ENCODE measurements at regions not wholly inside any gene's neighbourhood (a gene's known extent, or its start where the extent isn't known, plus 50 kb on each side); places are given as distances from the start of the nearest gene placed in this dataset.

- H3K4me1 ChIP-seq (ENCODE audit: control insufficient read depth, insufficient read depth, low read length): no peaks in the 10 kb centered on the region
- H3K27ac ChIP-seq (ENCODE audit: low read length): no peak overlapping the region
- DNase-seq (ENCODE audit: low read depth, low spot score): no peak
- peaks cover 13% of the 10 kb centered on the region for H3K27me3 ChIP-seq (ENCODE audit: control insufficient read depth, insufficient read depth, low read length)
- ATAC-seq: no peak
- no peaks in the 10 kb centered on the region for H3K9me3 ChIP-seq (ENCODE audit: control insufficient read depth, insufficient read depth, low read depth, low read length)
- in situ Hi-C loops (cut with HindIII; ENCODE audit: low pct_unique_long_range_greater_than_20kb, low sequenced_read_pairs) (no loop called here), intact Hi-C loops (cut with micrococcal nuclease; ENCODE audit: unreplicated experiment) (no loop called here)
- BruUV-seq (replicated peaks): no TSS peak
- ChIA-PET CTCF (no interaction called here), POLR2A (no interaction called here)
- H3K36me3 ChIP-seq (ENCODE audit: control insufficient read depth, insufficient read depth, low read length): no peaks in the 10 kb centered on the region
- no peak for TF ChIP-seq POLR2AphosphoS5 (IDR thresholded peaks at IDR 0.05; ENCODE audit: low read depth, low read length)
- TF ChIP-seq TCF7L2 (IDR thresholded peaks at IDR 0.05; ENCODE audit: low read depth, low read length): no peak
- TF ChIP-seq, protein P1, sequence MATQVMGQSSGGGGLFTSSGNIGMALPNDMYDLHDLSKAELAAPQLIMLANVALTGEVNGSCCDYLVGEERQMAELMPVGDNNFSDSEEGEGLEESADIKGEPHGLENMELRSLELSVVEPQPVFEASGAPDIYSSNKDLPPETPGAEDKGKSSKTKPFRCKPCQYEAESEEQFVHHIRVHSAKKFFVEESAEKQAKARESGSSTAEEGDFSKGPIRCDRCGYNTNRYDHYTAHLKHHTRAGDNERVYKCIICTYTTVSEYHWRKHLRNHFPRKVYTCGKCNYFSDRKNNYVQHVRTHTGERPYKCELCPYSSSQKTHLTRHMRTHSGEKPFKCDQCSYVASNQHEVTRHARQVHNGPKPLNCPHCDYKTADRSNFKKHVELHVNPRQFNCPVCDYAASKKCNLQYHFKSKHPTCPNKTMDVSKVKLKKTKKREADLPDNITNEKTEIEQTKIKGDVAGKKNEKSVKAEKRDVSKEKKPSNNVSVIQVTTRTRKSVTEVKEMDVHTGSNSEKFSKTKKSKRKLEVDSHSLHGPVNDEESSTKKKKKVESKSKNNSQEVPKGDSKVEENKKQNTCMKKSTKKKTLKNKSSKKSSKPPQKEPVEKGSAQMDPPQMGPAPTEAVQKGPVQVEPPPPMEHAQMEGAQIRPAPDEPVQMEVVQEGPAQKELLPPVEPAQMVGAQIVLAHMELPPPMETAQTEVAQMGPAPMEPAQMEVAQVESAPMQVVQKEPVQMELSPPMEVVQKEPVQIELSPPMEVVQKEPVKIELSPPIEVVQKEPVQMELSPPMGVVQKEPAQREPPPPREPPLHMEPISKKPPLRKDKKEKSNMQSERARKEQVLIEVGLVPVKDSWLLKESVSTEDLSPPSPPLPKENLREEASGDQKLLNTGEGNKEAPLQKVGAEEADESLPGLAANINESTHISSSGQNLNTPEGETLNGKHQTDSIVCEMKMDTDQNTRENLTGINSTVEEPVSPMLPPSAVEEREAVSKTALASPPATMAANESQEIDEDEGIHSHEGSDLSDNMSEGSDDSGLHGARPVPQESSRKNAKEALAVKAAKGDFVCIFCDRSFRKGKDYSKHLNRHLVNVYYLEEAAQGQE (IDR thresholded peaks at IDR 0.05; ENCODE audit: insufficient read depth in 1 of 2, low read depth in 2 of 2, low read length in 1 of 2): no peak
- TF ChIP-seq SIN3A (IDR thresholded peaks at IDR 0.05; ENCODE audit: borderline replicate concordance, insufficient read depth, low read depth, low read length): no peak
- TF ChIP-seq, protein P2, sequence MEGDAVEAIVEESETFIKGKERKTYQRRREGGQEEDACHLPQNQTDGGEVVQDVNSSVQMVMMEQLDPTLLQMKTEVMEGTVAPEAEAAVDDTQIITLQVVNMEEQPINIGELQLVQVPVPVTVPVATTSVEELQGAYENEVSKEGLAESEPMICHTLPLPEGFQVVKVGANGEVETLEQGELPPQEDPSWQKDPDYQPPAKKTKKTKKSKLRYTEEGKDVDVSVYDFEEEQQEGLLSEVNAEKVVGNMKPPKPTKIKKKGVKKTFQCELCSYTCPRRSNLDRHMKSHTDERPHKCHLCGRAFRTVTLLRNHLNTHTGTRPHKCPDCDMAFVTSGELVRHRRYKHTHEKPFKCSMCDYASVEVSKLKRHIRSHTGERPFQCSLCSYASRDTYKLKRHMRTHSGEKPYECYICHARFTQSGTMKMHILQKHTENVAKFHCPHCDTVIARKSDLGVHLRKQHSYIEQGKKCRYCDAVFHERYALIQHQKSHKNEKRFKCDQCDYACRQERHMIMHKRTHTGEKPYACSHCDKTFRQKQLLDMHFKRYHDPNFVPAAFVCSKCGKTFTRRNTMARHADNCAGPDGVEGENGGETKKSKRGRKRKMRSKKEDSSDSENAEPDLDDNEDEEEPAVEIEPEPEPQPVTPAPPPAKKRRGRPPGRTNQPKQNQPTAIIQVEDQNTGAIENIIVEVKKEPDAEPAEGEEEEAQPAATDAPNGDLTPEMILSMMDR (IDR thresholded peaks at IDR 0.05): no peak
- no peak overlapping the region for H3K4me3 ChIP-seq (ENCODE audit: low read depth in 2 of 2, low read length in 2 of 2)
These were observed 55.0 kb upstream of the IFNAR2 start for GRCh38 chr21:33174756-33175155.

Data from Panc1 (cell line).